ENCODE measurements at regions not wholly inside any gene's neighbourhood (a gene's known extent, or its start where the extent isn't known, plus 50 kb on each side); places are given as distances from the start of the nearest gene placed in this dataset.
"Not testable (repeated sequence)": the region's sequence is repeated elsewhere in the genome, so short reads cannot be mapped to it uniquely, and the experiment has no call there.

DNA sequence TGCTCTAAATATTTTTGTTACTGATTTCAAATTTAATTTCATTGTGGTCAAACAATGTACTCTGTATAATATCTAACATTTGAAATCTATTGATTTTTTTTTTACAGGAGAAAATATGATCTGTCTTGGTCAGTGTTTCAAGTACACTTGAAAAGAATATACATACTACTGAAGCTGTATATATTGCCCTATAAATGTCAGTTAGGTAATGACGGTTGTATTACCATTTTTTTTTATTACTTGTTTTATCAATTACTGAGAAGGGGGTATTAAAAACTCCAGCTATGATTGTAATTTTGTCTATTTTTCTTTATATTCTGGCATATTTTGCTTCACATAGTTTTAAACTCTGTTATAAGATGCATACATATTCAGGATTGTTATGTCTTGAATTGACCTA, 59.7 kb upstream of the CACHD1 start:
- Histone ChIP-seq H2AFZ (ENCODE audit: control insufficient read depth, low read length) (no peak overlapping the region), H3K4me2 (ENCODE audit: control insufficient read depth, extremely low read depth, insufficient read depth, low read depth, low read length) (no peak overlapping the region), H3K27me3 (ENCODE audit: control insufficient read depth, extremely low read depth, insufficient read depth, low read length) (no peaks in the 10 kb centered on the region), H3K4me3 (ENCODE audit: control insufficient read depth in 2 of 3, extremely low read depth in 1 of 3, insufficient read depth in 2 of 3, low read depth in 1 of 3, low read length in 3 of 3) (no peak overlapping the region), H3K36me3 (ENCODE audit: control insufficient read depth in 2 of 2, extremely low read depth in 1 of 2, insufficient read depth in 2 of 2, low read length in 2 of 2) (no peaks in the 10 kb centered on the region), H3K4me1 (ENCODE audit: control insufficient read depth, extremely low read depth, insufficient read depth, low read length) (no peaks in the 10 kb centered on the region), H3K79me2 (ENCODE audit: control insufficient read depth, insufficient read depth, low read length) (no peaks in the 10 kb centered on the region), H3K27ac (ENCODE audit: control insufficient read depth, insufficient read depth, low read length) (no peak overlapping the region), H3K9me3 (ENCODE audit: control insufficient read depth, low read depth, low read length) (no peaks in the 10 kb centered on the region), H3K9ac (ENCODE audit: control insufficient read depth, extremely low read depth, insufficient read depth, low read length) (no peak overlapping the region), H3K9me1 (ENCODE audit: control insufficient read depth, extremely low read depth, insufficient read depth, low read length) (no peaks in the 10 kb centered on the region), H4K20me1 (ENCODE audit: control insufficient read depth, extremely low read depth, insufficient read depth, low read length) (no peaks in the 10 kb centered on the region)
- no peak for TF ChIP-seq EZH2 (IDR thresholded peaks at IDR 0.05; ENCODE audit: low read length)
- TF ChIP-seq, protein P1, sequence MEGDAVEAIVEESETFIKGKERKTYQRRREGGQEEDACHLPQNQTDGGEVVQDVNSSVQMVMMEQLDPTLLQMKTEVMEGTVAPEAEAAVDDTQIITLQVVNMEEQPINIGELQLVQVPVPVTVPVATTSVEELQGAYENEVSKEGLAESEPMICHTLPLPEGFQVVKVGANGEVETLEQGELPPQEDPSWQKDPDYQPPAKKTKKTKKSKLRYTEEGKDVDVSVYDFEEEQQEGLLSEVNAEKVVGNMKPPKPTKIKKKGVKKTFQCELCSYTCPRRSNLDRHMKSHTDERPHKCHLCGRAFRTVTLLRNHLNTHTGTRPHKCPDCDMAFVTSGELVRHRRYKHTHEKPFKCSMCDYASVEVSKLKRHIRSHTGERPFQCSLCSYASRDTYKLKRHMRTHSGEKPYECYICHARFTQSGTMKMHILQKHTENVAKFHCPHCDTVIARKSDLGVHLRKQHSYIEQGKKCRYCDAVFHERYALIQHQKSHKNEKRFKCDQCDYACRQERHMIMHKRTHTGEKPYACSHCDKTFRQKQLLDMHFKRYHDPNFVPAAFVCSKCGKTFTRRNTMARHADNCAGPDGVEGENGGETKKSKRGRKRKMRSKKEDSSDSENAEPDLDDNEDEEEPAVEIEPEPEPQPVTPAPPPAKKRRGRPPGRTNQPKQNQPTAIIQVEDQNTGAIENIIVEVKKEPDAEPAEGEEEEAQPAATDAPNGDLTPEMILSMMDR (optimal IDR thresholded peaks at IDR 0.05 in 1 of 3, IDR thresholded peaks at IDR 0.05 in 1 of 3, conservative IDR thresholded peaks at IDR 0.05 in 1 of 3; ENCODE audit: extremely low read depth in 1 of 3, insufficient read depth in 2 of 3, low read length in 3 of 3): no peak
- FAIRE-seq (no peak), DNase-seq (ENCODE audit: low read depth, low spot score) (no peak)
- dilution Hi-C loops (cut with MboI; ENCODE audit: extremely low pct_ligation_motif_present, low sequenced_read_pairs): no loop called here

DNA sequence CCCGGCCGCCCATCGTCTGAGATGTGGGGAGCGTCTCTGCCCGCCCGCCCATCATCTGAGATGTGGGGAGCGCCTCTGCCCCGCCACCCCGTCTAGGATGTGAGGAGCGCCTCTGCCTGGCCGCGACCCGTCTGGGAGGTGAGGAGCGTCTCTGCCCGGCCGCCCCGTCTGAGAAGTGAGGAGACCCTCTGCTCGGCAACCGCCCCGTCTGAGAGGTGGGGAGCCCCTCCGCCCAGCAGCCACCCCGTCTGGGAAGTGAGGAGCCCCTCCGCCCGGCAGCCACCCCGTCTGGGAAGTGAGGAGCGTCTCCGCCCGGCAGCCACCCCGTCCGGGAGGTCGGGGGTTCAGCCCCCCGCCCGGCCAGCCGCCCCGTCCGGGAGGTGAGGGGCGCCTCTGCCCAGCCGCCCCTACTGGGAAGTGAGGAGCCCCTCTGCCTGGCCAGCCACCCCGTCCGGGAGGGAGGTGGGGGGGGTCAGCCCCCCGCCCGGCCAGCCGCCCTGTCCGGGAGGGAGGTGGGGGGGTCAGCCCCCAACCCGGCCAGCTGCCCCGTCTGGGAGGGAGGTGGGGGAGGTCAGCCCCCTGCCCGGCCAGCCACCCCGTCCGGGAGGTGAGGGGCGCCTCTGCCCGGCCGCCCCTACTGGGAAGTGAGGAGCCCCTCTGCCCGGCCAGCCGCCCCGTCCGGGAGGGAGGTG, 54.9 kb upstream of the CACHD1 start:
- H3K4me2 ChIP-seq (ENCODE audit: control insufficient read depth, extremely low read depth, insufficient read depth, low read depth, low read length); FAIRE-seq; H3K9ac ChIP-seq (ENCODE audit: control insufficient read depth, extremely low read depth, insufficient read depth, low read length); H2AFZ ChIP-seq (ENCODE audit: control insufficient read depth, low read length); H3K4me3 ChIP-seq (ENCODE audit: control insufficient read depth in 2 of 3, extremely low read depth in 1 of 3, insufficient read depth in 2 of 3, low read depth in 1 of 3, low read length in 3 of 3); H3K79me2 ChIP-seq (ENCODE audit: control insufficient read depth, insufficient read depth, low read length); H4K20me1 ChIP-seq (ENCODE audit: control insufficient read depth, extremely low read depth, insufficient read depth, low read length); DNase-seq (ENCODE audit: low read depth, low spot score); H3K27me3 ChIP-seq (ENCODE audit: control insufficient read depth, extremely low read depth, insufficient read depth, low read length); H3K36me3 ChIP-seq (ENCODE audit: control insufficient read depth in 2 of 2, extremely low read depth in 1 of 2, insufficient read depth in 2 of 2, low read length in 2 of 2); H3K27ac ChIP-seq (ENCODE audit: control insufficient read depth, insufficient read depth, low read length); H3K9me3 ChIP-seq (ENCODE audit: control insufficient read depth, low read depth, low read length); dilution Hi-C loops (cut with MboI; ENCODE audit: extremely low pct_ligation_motif_present, low sequenced_read_pairs); H3K4me1 ChIP-seq (ENCODE audit: control insufficient read depth, extremely low read depth, insufficient read depth, low read length); H3K9me1 ChIP-seq (ENCODE audit: control insufficient read depth, extremely low read depth, insufficient read depth, low read length): not testable (repeated sequence)

DNA sequence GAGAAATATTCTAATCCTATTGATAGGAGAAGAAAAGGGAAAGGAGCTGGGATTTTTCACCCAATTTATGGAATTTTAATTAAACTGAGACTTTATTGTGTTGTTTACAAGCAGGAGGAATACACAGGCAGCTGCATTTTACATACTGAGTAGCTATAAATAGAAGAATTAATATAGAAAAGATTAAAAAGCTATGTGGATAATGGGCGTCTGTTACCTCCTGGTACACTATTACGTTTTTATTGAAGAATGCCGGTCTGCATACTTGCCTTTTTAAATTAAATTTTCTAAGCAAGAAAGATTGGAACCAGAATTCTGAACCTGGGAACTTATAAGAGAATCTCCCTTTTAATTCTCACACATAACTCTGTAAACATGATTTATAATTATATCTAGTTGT, 52.1 kb upstream of the CACHD1 start:
- TF ChIP-seq, protein P1 (optimal IDR thresholded peaks at IDR 0.05 in 1 of 3, IDR thresholded peaks at IDR 0.05 in 1 of 3, conservative IDR thresholded peaks at IDR 0.05 in 1 of 3; ENCODE audit: extremely low read depth in 1 of 3, insufficient read depth in 2 of 3, low read length in 3 of 3): no peak
- TF ChIP-seq EZH2 (IDR thresholded peaks at IDR 0.05; ENCODE audit: low read length): no peak
- H4K20me1 ChIP-seq (ENCODE audit: control insufficient read depth, extremely low read depth, insufficient read depth, low read length): no peaks in the 10 kb centered on the region
- no peaks in the 10 kb centered on the region for H3K9me1 ChIP-seq (ENCODE audit: control insufficient read depth, extremely low read depth, insufficient read depth, low read length)
- DNase-seq (ENCODE audit: low read depth, low spot score) (no peak), FAIRE-seq (no peak)
- H3K4me3 ChIP-seq (ENCODE audit: control insufficient read depth in 2 of 3, extremely low read depth in 1 of 3, insufficient read depth in 2 of 3, low read depth in 1 of 3, low read length in 3 of 3): no peak overlapping the region
- H3K36me3 ChIP-seq (ENCODE audit: control insufficient read depth in 2 of 2, extremely low read depth in 1 of 2, insufficient read depth in 2 of 2, low read length in 2 of 2): no peaks in the 10 kb centered on the region
- H3K4me2 ChIP-seq (ENCODE audit: control insufficient read depth, extremely low read depth, insufficient read depth, low read depth, low read length): no peak overlapping the region
- dilution Hi-C loops (cut with MboI; ENCODE audit: extremely low pct_ligation_motif_present, low sequenced_read_pairs): no loop called here
- H3K27me3 ChIP-seq (ENCODE audit: control insufficient read depth, extremely low read depth, insufficient read depth, low read length): no peaks in the 10 kb centered on the region
- no peaks in the 10 kb centered on the region for H3K4me1 ChIP-seq (ENCODE audit: control insufficient read depth, extremely low read depth, insufficient read depth, low read length)
- H3K79me2 ChIP-seq (ENCODE audit: control insufficient read depth, insufficient read depth, low read length): no peaks in the 10 kb centered on the region
- no peak overlapping the region for H2AFZ ChIP-seq (ENCODE audit: control insufficient read depth, low read length)
- H3K9ac ChIP-seq (ENCODE audit: control insufficient read depth, extremely low read depth, insufficient read depth, low read length): no peak overlapping the region
- H3K27ac ChIP-seq (ENCODE audit: control insufficient read depth, insufficient read depth, low read length): no peak overlapping the region
- no peaks in the 10 kb centered on the region for H3K9me3 ChIP-seq (ENCODE audit: control insufficient read depth, low read depth, low read length)
